ENCODE measurements at regions not wholly inside any gene's neighbourhood (a gene's known extent, or its start where the extent isn't known, plus 50 kb on each side); places are given as distances from the start of the nearest gene placed in this dataset.

DNA sequence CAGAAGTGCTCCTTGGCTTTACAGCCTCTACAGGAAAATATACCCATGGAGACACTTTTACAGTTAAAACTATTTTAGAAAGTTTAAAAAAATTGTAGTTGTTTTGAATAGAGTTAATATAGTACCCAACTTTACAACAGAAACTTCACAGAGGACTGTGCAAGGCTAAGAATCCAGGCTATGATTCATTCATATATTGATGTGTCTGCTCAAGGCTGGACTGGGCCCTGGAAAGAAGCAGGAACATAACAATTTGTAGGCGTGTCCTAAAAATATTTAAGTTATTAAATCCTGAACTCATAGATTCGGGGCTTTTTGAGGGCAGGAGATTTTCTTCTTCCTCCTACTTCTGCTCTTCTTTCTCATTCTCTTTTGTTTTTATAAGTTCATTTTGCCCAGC, 291.5 kb upstream of the CCDC179 start:
- Mint-ChIP-seq H3K27ac (no peak overlapping the region), H3K4me1 (no peaks in the 10 kb centered on the region), H3K9me3 (no peaks in the 10 kb centered on the region), H3K36me3 (peaks cover 5% of the 10 kb centered on the region), H3K4me3 (no peak overlapping the region), H3K27me3 (no peaks in the 10 kb centered on the region)
- no peaks in the 10 kb centered on the region for H3K4me1 ChIP-seq (ENCODE audit: control insufficient read depth in 1 of 2, extremely low read depth in 1 of 2, insufficient read depth in 2 of 2, low read length in 2 of 2)
- no peak for ATAC-seq (replicated peaks in 1 of 4)
- no peak overlapping the region for H3K4me3 ChIP-seq (ENCODE audit: control insufficient read depth in 1 of 2, extremely low read depth in 1 of 2, low read length in 1 of 2)
- no peak overlapping the region for H3K27ac ChIP-seq (ENCODE audit: low read length)
- ChIA-PET POLR2A (no interaction called here), CTCF (no interaction called here)
- H3K27me3 ChIP-seq (replicated peaks in 1 of 2; ENCODE audit: control insufficient read depth in 2 of 2, extremely low read depth in 1 of 2, insufficient read depth in 2 of 2, low read length in 1 of 2): no peaks in the 10 kb centered on the region
- DNase-seq: no peak
- H3K9me3 ChIP-seq: no peaks in the 10 kb centered on the region
- H3K36me3 ChIP-seq (ENCODE audit: control insufficient read depth in 2 of 2, extremely low read depth in 1 of 2, insufficient read depth in 1 of 2, low read length in 1 of 2): no peaks in the 10 kb centered on the region
- no CpG with 5 or more reads among the region's 2 CpGs for WGBS (ENCODE audit: insufficient coverage)

DNA sequence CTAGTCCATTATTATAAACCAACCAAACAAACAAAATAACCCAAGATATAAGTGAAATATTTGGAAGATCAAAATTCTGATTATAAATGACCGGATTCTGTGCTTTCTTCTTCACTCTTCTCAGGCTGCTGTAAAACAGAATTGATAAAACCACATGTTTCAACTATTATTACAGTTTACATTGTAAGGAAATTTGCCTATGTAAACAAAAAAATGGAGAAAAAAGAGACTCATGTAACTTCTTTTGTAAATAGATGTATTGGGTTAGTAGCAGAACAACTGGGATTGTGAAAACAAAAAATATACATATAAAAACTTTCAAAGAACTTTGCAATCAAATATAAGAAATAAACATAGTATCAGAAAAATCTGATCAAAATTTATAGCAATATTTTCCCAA, 295.2 kb upstream of the CCDC179 start:
- no CpG with 5 or more reads among the region's 1 CpG for WGBS (ENCODE audit: insufficient coverage)
- no peak overlapping the region for H3K27ac ChIP-seq (ENCODE audit: low read length)
- no peaks in the 10 kb centered on the region for H3K4me1 ChIP-seq (ENCODE audit: control insufficient read depth in 1 of 2, extremely low read depth in 1 of 2, insufficient read depth in 2 of 2, low read length in 2 of 2)
- Mint-ChIP-seq H3K27ac (no peak overlapping the region), H3K9me3 (no peaks in the 10 kb centered on the region), H3K36me3 (peaks cover 5% of the 10 kb centered on the region), H3K4me1 (no peaks in the 10 kb centered on the region), H3K4me3 (no peak overlapping the region), H3K27me3 (no peaks in the 10 kb centered on the region)
- H3K9me3 ChIP-seq: no peaks in the 10 kb centered on the region
- no peaks in the 10 kb centered on the region for H3K36me3 ChIP-seq (ENCODE audit: control insufficient read depth in 2 of 2, extremely low read depth in 1 of 2, insufficient read depth in 1 of 2, low read length in 1 of 2)
- CTCF ChIA-PET: no interaction called here
- H3K4me3 ChIP-seq (ENCODE audit: control insufficient read depth in 1 of 2, extremely low read depth in 1 of 2, low read length in 1 of 2): no peak overlapping the region
- no peaks in the 10 kb centered on the region for H3K27me3 ChIP-seq (replicated peaks in 1 of 2; ENCODE audit: control insufficient read depth in 2 of 2, extremely low read depth in 1 of 2, insufficient read depth in 2 of 2, low read length in 1 of 2)
- POLR2A ChIA-PET: no interaction called here
- no peak for ATAC-seq (replicated peaks in 1 of 4)
- no peak for DNase-seq

DNA sequence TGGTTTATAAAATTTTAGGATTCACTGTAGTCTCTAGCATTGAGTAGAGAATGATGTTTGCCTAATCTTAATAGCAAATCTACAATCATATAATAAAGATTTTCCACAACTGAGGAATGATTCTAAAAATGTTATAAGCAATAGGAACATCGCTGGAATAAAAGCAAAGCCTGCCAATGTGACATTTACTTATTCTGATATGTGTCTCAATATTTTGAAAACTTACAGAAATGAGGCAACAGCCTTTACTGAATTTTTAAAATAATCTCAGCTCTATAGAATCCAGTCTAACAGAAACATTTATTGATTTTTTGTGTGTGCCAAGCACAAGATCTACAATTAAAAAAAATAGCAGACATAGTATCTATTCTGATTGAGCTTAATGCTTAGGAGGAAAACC, 303.7 kb upstream of the CCDC179 start:
- no peak for DNase-seq
- POLR2A ChIA-PET: no interaction called here
- no peaks in the 10 kb centered on the region for H3K27me3 Mint-ChIP-seq
- Histone ChIP-seq H3K27ac (ENCODE audit: low read length) (no peak overlapping the region), H3K4me3 (ENCODE audit: control insufficient read depth in 1 of 2, extremely low read depth in 1 of 2, low read length in 1 of 2) (no peak overlapping the region), H3K27me3 (replicated peaks in 1 of 2; ENCODE audit: control insufficient read depth in 2 of 2, extremely low read depth in 1 of 2, insufficient read depth in 2 of 2, low read length in 1 of 2) (no peaks in the 10 kb centered on the region), H3K36me3 (ENCODE audit: control insufficient read depth in 2 of 2, extremely low read depth in 1 of 2, insufficient read depth in 1 of 2, low read length in 1 of 2) (no peaks in the 10 kb centered on the region), H3K9me3 (no peaks in the 10 kb centered on the region), H3K4me1 (ENCODE audit: control insufficient read depth in 1 of 2, extremely low read depth in 1 of 2, insufficient read depth in 2 of 2, low read length in 2 of 2) (no peaks in the 10 kb centered on the region)
- no peaks in the 10 kb centered on the region for H3K36me3 Mint-ChIP-seq
- peaks cover 0 to 5% (median 0%) of the 10 kb centered on the region in 3 donors for H3K9me3 Mint-ChIP-seq
- ATAC-seq (replicated peaks in 1 of 4): no peak
- no peaks in the 10 kb centered on the region for H3K4me1 Mint-ChIP-seq
- no peak overlapping the region for H3K4me3 Mint-ChIP-seq
- H3K27ac Mint-ChIP-seq: no peak overlapping the region
- CTCF ChIA-PET: no interaction called here
- no CpG with 5 or more reads among the region's 1 CpG for WGBS (ENCODE audit: insufficient coverage)

GRCh38 chr11:23166376-23166775, 306.1 kb upstream of the CCDC179 start:
- H3K36me3 Mint-ChIP-seq: no peaks in the 10 kb centered on the region
- Histone ChIP-seq H3K4me3 (ENCODE audit: control insufficient read depth in 1 of 2, extremely low read depth in 1 of 2, low read length in 1 of 2) (no peak overlapping the region), H3K36me3 (ENCODE audit: control insufficient read depth in 2 of 2, extremely low read depth in 1 of 2, insufficient read depth in 1 of 2, low read length in 1 of 2) (no peaks in the 10 kb centered on the region), H3K4me1 (ENCODE audit: control insufficient read depth in 1 of 2, extremely low read depth in 1 of 2, insufficient read depth in 2 of 2, low read length in 2 of 2) (no peaks in the 10 kb centered on the region), H3K27ac (ENCODE audit: low read length) (no peak overlapping the region), H3K9me3 (no peaks in the 10 kb centered on the region), H3K27me3 (replicated peaks in 1 of 2; ENCODE audit: control insufficient read depth in 2 of 2, extremely low read depth in 1 of 2, insufficient read depth in 2 of 2, low read length in 1 of 2) (no peaks in the 10 kb centered on the region)
- DNase-seq: no peak
- no peaks in the 10 kb centered on the region for H3K4me1 Mint-ChIP-seq
- H3K9me3 Mint-ChIP-seq: peaks cover 0 to 5% (median 0%) of the 10 kb centered on the region in 3 donors
- no peak for ATAC-seq (replicated peaks in 1 of 4)
- H3K27ac Mint-ChIP-seq: no peak overlapping the region
- WGBS (ENCODE audit: insufficient coverage): no CpG with 5 or more reads among the region's 1 CpG
- H3K27me3 Mint-ChIP-seq: no peaks in the 10 kb centered on the region
- no peak overlapping the region for H3K4me3 Mint-ChIP-seq
- ChIA-PET POLR2A (no interaction called here), CTCF (no interaction called here)

- DNase-seq: no peak
- POLR2A ChIA-PET: no interaction called here
- H3K36me3 Mint-ChIP-seq: no peaks in the 10 kb centered on the region
- H3K27me3 ChIP-seq (replicated peaks in 1 of 2; ENCODE audit: control insufficient read depth in 2 of 2, extremely low read depth in 1 of 2, insufficient read depth in 2 of 2, low read length in 1 of 2): no peaks in the 10 kb centered on the region
- H3K4me1 Mint-ChIP-seq: no peaks in the 10 kb centered on the region
- H3K27ac Mint-ChIP-seq: no peak overlapping the region
- no peaks in the 10 kb centered on the region for H3K36me3 ChIP-seq (ENCODE audit: control insufficient read depth in 2 of 2, extremely low read depth in 1 of 2, insufficient read depth in 1 of 2, low read length in 1 of 2)
- H3K4me1 ChIP-seq (ENCODE audit: control insufficient read depth in 1 of 2, extremely low read depth in 1 of 2, insufficient read depth in 2 of 2, low read length in 2 of 2): no peaks in the 10 kb centered on the region
- CTCF ChIA-PET: no interaction called here
- 75% methylated on average over 1 of the region's 1 CpG for WGBS (ENCODE audit: insufficient coverage)
- no peak overlapping the region for H3K27ac ChIP-seq (ENCODE audit: low read length)
- no peak for ATAC-seq (replicated peaks in 1 of 4)
- H3K9me3 Mint-ChIP-seq: peaks cover 0 to 5% (median 3%) of the 10 kb centered on the region in 3 donors
- H3K9me3 ChIP-seq: no peaks in the 10 kb centered on the region
- H3K4me3 ChIP-seq (ENCODE audit: control insufficient read depth in 1 of 2, extremely low read depth in 1 of 2, low read length in 1 of 2): no peak overlapping the region
- no peak overlapping the region for H3K4me3 Mint-ChIP-seq
- H3K27me3 Mint-ChIP-seq: no peaks in the 10 kb centered on the region
Measured at GRCh38 chr11:23179609-23180008, 319.3 kb upstream of the CCDC179 start.

- no peaks in the 10 kb centered on the region for H3K9me3 ChIP-seq
- no peak overlapping the region for H3K27ac ChIP-seq (ENCODE audit: low read length)
- H3K27me3 ChIP-seq (replicated peaks in 1 of 2; ENCODE audit: control insufficient read depth in 2 of 2, extremely low read depth in 1 of 2, insufficient read depth in 2 of 2, low read length in 1 of 2): no peaks in the 10 kb centered on the region
- no peaks in the 10 kb centered on the region for H3K4me1 Mint-ChIP-seq
- DNase-seq (no peak), ATAC-seq (replicated peaks in 1 of 4) (no peak)
- no CpG with 5 or more reads among the region's 4 CpGs for WGBS (ENCODE audit: insufficient coverage)
- H3K4me3 Mint-ChIP-seq: no peak overlapping the region
- H3K27ac Mint-ChIP-seq: no peak overlapping the region
- no peaks in the 10 kb centered on the region for H3K4me1 ChIP-seq (ENCODE audit: control insufficient read depth in 1 of 2, extremely low read depth in 1 of 2, insufficient read depth in 2 of 2, low read length in 2 of 2)
- peaks cover 0 to 6% (median 0%) of the 10 kb centered on the region in 3 donors for H3K9me3 Mint-ChIP-seq
- no peak overlapping the region for H3K4me3 ChIP-seq (ENCODE audit: control insufficient read depth in 1 of 2, extremely low read depth in 1 of 2, low read length in 1 of 2)
- ChIA-PET CTCF (no interaction called here), POLR2A (no interaction called here)
- H3K27me3 Mint-ChIP-seq: no peaks in the 10 kb centered on the region
- H3K36me3 ChIP-seq (ENCODE audit: control insufficient read depth in 2 of 2, extremely low read depth in 1 of 2, insufficient read depth in 1 of 2, low read length in 1 of 2): no peaks in the 10 kb centered on the region
- H3K36me3 Mint-ChIP-seq: no peaks in the 10 kb centered on the region
Measured at GRCh38 chr11:23181022-23181807, 320.9 kb upstream of the CCDC179 start.

GRCh38 chr11:23192256-23192655, 332.0 kb upstream of the CCDC179 start:
- Mint-ChIP-seq H3K27ac (no peak overlapping the region), H3K27me3 (no peaks in the 10 kb centered on the region), H3K4me3 (no peak overlapping the region), H3K4me1 (no peaks in the 10 kb centered on the region), H3K9me3 (peaks cover 0 to 3% (median 3%) of the 10 kb centered on the region in 3 donors), H3K36me3 (no peaks in the 10 kb centered on the region)
- Histone ChIP-seq H3K9me3 (no peaks in the 10 kb centered on the region), H3K4me3 (ENCODE audit: control insufficient read depth in 1 of 2, extremely low read depth in 1 of 2, low read length in 1 of 2) (no peak overlapping the region), H3K4me1 (ENCODE audit: control insufficient read depth in 1 of 2, extremely low read depth in 1 of 2, insufficient read depth in 2 of 2, low read length in 2 of 2) (no peaks in the 10 kb centered on the region), H3K27ac (ENCODE audit: low read length) (no peak overlapping the region), H3K36me3 (ENCODE audit: control insufficient read depth in 2 of 2, extremely low read depth in 1 of 2, insufficient read depth in 1 of 2, low read length in 1 of 2) (no peaks in the 10 kb centered on the region), H3K27me3 (replicated peaks in 1 of 2; ENCODE audit: control insufficient read depth in 2 of 2, extremely low read depth in 1 of 2, insufficient read depth in 2 of 2, low read length in 1 of 2) (no peaks in the 10 kb centered on the region)
- ATAC-seq (replicated peaks in 1 of 4) (no peak), DNase-seq (no peak)
- ChIA-PET POLR2A (no interaction called here), CTCF (no interaction called here)
- 100% methylated on average over 2 of the region's 3 CpGs for WGBS (ENCODE audit: insufficient coverage)
